Activated CD4-positive, alpha-beta memory T cell treated with anti-CD3 and anti-CD28 coated beads for 36 hours (primary cell): ENCODE measurements at regions not wholly inside any gene's neighbourhood (a gene's known extent, or its start where the extent isn't known, plus 50 kb on each side); places are given as distances from the start of the nearest gene placed in this dataset.

ENCODE experiments used
- CTCF ChIA-PET: fragments of 350-600 bp; sonication (Branson Sonifier 250); formaldehyde crosslinking; loops from one replicate; lab custom pipeline; 2021; ENCODE audit warnings: antibody characterized with exemption, inconsistent platforms; lab: Charles Lee
- POLR2A ChIA-PET: fragments of 350-600 bp; sonication (Branson Sonifier 250); formaldehyde crosslinking; loops from one replicate; lab custom pipeline; 2021; ENCODE audit warnings: antibody characterized with exemption; lab: Charles Lee
- DNase-seq: peaks from one replicate; pipeline ENCODE4 v3.0.0-alpha.2; 2020
- H3K27ac Mint-ChIP-seq: one replicate; pipeline ENCODE4 v1.8.0; 2021; ENCODE audit warnings: mixed read lengths
- H3K27me3 Mint-ChIP-seq: one replicate; pipeline ENCODE4 v1.8.0; 2021; ENCODE audit warnings: mixed read lengths
- H3K36me3 Mint-ChIP-seq: one replicate; pipeline ENCODE4 v1.8.0; 2021; ENCODE audit warnings: mixed read lengths
- H3K4me1 Mint-ChIP-seq: one replicate; pipeline ENCODE4 v1.8.0; 2021; ENCODE audit warnings: low read depth, mixed read lengths
- H3K4me3 Mint-ChIP-seq: one replicate; pipeline ENCODE4 v1.8.0; 2021; ENCODE audit warnings: mild to moderate bottlenecking, mixed read lengths
- H3K9me3 Mint-ChIP-seq: one replicate; pipeline ENCODE4 v1.8.0; 2021; ENCODE audit warnings: mixed read lengths
- intact Hi-C: fragments of 100-400 bp; cut with micrococcal nuclease; formaldehyde crosslinking; loops from one replicate; pipeline ENCODE4 v1.15.1; 2023

- no peak overlapping the region for H3K4me3 Mint-ChIP-seq
- peaks cover 3% of the 10 kb centered on the region for H3K4me1 Mint-ChIP-seq
Observed at GRCh38 chr7:21278944-21279343, 148.9 kb upstream of the SP4 start.

GRCh38 chr7:21281193-21281592 lies 146.7 kb upstream of the SP4 start:
- Mint-ChIP-seq H3K4me3 (no peak overlapping the region), H3K27me3 (no peaks in the 10 kb centered on the region), H3K4me1 (peaks cover 3% of the 10 kb centered on the region), H3K27ac (no peak overlapping the region), H3K36me3 (no peaks in the 10 kb centered on the region), H3K9me3 (no peaks in the 10 kb centered on the region)
- intact Hi-C loops, result no loop called here
- ChIA-PET POLR2A (no interaction called here), CTCF (interaction anchor here (0.7 kb wide), 1 partner anchor 417 kb away, joined by 3 read pairs; no protein-coding TSS in a partner anchor)
- DNase-seq, result no peak

More at GRCh38 chr7:21278944-21279343, 148.9 kb upstream of the SP4 start:
- ChIA-PET POLR2A (no interaction called here), CTCF (no interaction called here)
- intact Hi-C loops, result no loop called here
- Mint-ChIP-seq H3K36me3 (no peaks in the 10 kb centered on the region), H3K9me3 (no peaks in the 10 kb centered on the region), H3K27ac (no peak overlapping the region), H3K27me3 (no peaks in the 10 kb centered on the region)
- no peak for DNase-seq

GRCh38 chr7:21293771-21294170 lies 134.1 kb upstream of the SP4 start:
- Mint-ChIP-seq H3K9me3 (no peaks in the 10 kb centered on the region), H3K4me1 (no peaks in the 10 kb centered on the region), H3K27ac (no peak overlapping the region), H3K27me3 (no peaks in the 10 kb centered on the region), H3K36me3 (no peaks in the 10 kb centered on the region), H3K4me3 (no peak overlapping the region)
- intact Hi-C loops, result no loop called here
- ChIA-PET CTCF (no interaction called here), POLR2A (interaction anchor here (0.6 kb wide), 1 partner anchor 357 kb away, joined by 3 read pairs; no protein-coding TSS in a partner anchor)
- DNase-seq, result no peak

DNA sequence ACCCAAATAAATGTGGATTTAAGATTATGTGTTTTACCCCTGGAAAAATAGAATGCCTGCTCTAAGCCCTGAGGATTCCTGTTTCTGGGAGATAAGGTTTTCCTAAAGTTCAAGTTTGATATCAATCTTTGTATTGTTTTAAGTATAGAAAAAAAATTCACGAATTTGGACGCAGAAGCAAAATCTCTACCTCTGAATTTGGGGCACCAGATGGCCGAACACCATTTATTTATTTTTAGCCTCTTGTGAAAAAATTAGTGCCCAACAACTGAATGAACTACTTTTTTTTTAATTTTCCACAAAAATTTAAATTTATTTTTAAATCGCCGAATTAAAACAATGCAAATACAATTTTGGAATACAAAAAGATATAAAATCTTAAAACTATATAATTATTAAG lies 128.1 kb upstream of the SP4 start:
- no peak for DNase-seq
- no peak overlapping the region for H3K4me3 Mint-ChIP-seq
- no peaks in the 10 kb centered on the region for H3K27me3 Mint-ChIP-seq
- ChIA-PET POLR2A (no interaction called here), CTCF (no interaction called here)
- H3K27ac Mint-ChIP-seq, result no peak overlapping the region
- peaks cover 2% of the 10 kb centered on the region for H3K4me1 Mint-ChIP-seq
- no peaks in the 10 kb centered on the region for H3K9me3 Mint-ChIP-seq
- intact Hi-C loops, result no loop called here
- H3K36me3 Mint-ChIP-seq, result no peaks in the 10 kb centered on the region

DNA sequence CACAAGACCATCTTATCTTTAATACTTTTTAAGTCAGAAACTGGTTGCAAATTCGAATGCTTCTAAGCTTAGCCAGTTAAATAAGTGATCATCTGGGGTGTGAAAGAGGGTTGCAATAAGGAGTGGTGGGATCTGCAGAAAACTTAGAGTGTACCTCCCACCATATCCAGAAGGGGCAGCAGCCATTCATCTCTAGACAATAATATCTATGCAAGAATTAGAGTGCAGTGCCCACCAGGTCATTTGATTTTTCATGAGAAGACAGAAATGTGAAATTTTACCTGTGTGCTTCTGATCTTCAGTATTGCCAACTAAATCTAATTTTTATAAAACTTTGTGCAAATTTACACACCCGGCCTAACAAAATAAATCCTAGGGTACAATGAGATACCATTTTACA lies 127.2 kb upstream of the SP4 start:
- intact Hi-C loops, result no loop called here
- Mint-ChIP-seq H3K36me3 (no peaks in the 10 kb centered on the region), H3K4me1 (peaks cover 12% of the 10 kb centered on the region), H3K27ac (no peak overlapping the region), H3K9me3 (no peaks in the 10 kb centered on the region), H3K27me3 (no peaks in the 10 kb centered on the region), H3K4me3 (no peak overlapping the region)
- ChIA-PET POLR2A (no interaction called here), CTCF (interaction anchor here (1.1 kb wide), 1 partner anchor 84 kb away, joined by 3 read pairs; no protein-coding TSS in a partner anchor)
- DNase-seq, result no peak

DNA sequence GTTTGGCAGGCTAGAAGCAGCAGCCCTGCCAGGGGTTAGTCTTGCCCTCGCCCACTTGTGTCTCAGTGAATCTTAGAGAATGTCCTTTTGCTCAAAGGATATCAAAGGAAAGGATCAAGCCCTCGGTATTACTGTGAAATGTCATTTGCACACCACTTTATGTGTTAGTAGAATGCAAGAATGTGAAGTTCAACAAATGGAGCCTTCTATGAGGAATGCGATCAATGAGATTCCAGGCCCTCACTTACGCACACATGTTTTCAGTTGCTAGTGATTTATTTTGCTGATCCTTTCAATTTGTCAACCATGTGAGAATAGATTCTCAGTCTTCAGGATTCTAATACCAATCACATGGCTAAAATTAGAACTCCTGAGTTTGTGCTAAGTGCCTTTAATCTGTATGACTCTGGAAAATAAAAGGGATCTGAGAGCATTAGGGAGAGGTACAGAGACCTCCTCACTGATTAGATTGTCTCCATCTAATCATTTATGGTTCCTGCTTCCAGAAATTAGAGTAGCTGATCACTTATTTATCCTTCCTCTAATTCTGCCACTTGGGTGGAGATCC lies 123.0 kb upstream of the SP4 start:
- H3K27ac Mint-ChIP-seq, result no peak overlapping the region
- H3K36me3 Mint-ChIP-seq, result peaks cover 6% of the 10 kb centered on the region
- H3K9me3 Mint-ChIP-seq, result peaks cover 14% of the 10 kb centered on the region
- intact Hi-C loops, result loop anchor here (1.0 kb wide), 3 partner anchors 50 to 634 kb away; no protein-coding TSS in a partner anchor
- H3K27me3 Mint-ChIP-seq, result no peaks in the 10 kb centered on the region
- CTCF ChIA-PET, result no interaction called here
- no peak for DNase-seq
- no peak overlapping the region for H3K4me3 Mint-ChIP-seq
- POLR2A ChIA-PET, result interaction anchor here (1.0 kb wide), 1 partner anchor 34 kb away, joined by 6 read pairs; no protein-coding TSS in a partner anchor
- H3K4me1 Mint-ChIP-seq, result peaks cover 22% of the 10 kb centered on the region

DNA sequence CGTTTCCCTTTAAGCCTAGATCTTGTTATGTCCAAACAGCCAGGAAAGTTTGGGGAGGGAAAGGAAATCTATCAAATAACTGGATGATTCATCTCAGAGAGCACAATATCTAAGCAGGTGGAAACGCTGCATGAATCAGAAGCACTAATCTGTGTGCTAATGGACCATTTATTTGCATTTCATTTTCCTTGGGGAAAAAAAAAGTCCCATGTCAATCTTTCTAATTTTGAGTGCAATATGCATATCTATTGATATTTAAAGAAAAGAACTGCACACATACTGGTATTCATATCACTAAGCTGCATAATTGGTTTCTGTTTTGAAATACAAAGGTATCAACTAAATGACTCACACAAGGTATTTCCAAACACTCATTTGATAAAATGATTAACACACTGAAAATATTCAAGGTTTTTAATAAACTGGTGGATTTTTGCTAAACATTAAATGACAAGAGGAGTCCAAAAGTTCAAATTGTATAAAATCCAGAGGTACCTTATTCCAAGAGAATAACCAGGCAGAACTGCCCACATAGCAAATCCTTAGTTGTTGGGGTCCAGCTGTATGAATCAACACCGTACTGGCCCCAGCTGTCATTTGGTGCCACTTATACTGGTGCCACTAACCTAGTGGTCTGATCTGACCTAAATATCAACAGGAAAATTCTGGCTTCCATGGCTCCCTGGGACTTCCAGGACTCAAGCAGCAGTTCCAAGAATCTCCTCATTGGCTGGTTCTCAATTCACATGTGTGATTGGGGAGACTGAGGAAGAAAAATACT lies 122.2 kb upstream of the SP4 start:
- Mint-ChIP-seq H3K27me3 (no peaks in the 10 kb centered on the region), H3K27ac (no peak overlapping the region), H3K9me3 (peaks cover 14% of the 10 kb centered on the region), H3K4me1 (peaks cover 22% of the 10 kb centered on the region), H3K4me3 (no peak overlapping the region), H3K36me3 (peaks cover 6% of the 10 kb centered on the region)
- intact Hi-C loops, result loop anchor here (1.0 kb wide), 4 partner anchors 33 to 634 kb away; no protein-coding TSS in a partner anchor
- POLR2A ChIA-PET, result interaction anchor here (1.0 kb wide), 1 partner anchor 33 kb away, joined by 6 read pairs; no protein-coding TSS in a partner anchor
- CTCF ChIA-PET, result interaction anchor here (0.6 kb wide), 1 partner anchor 1524 kb away, joined by 3 read pairs; no protein-coding TSS in a partner anchor
- DNase-seq, result no peak

- DNase-seq, result no peak
- CTCF ChIA-PET, result no interaction called here
- Mint-ChIP-seq H3K4me1 (no peaks in the 10 kb centered on the region), H3K27ac (no peak overlapping the region), H3K27me3 (no peaks in the 10 kb centered on the region), H3K4me3 (no peak overlapping the region), H3K9me3 (peaks cover 12% of the 10 kb centered on the region), H3K36me3 (peaks cover 7% of the 10 kb centered on the region)
- POLR2A ChIA-PET, result no interaction called here
- intact Hi-C loops, result no loop called here
Observed at GRCh38 chr7:21314954-21315353, 112.9 kb upstream of the SP4 start.

DNA sequence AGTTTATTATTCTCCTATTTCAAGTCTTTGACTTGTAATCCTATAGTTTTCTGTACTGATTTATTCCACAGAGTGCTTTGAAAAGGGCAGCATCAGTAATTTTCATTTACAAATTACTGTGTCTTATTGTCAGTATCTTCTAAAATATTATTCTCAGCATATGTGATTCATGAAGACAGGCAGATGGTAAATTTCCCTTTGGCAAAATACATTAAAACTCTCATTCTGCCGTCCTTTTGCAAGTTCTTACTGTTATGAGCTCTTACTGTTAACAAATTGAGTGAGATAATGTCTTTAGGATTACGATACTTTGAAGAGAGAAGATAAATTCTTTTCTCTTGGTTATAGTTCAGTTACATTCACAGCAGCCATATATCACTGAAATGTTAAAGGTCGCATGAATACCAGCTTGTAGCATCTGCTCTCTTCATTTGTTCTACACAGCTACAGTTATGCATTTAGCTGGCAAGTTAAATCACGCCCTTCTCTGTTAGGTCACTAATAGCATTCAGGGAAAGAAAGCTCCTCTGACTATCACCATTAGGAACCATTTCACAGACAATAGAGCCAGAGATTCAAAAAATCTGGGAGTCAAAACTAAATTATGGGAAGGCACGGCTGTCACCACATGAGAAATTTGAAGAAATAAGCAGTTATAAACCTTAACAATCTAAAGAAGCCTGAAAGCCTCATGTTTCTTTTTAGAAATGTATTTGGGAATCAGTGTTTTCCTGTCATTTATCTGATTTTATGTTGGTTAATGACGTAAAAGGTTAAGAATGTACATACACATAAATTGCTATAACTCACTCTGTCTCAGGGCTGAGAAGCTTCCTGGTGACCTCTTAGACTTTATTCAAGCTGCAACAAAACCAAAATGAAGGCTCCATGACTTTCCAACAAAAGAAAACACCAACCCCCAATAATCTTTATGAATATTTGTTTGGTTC lies 109.6 kb upstream of the SP4 start:
- Mint-ChIP-seq H3K27me3 (no peaks in the 10 kb centered on the region), H3K9me3 (no peaks in the 10 kb centered on the region), H3K27ac (no peak overlapping the region), H3K36me3 (no peaks in the 10 kb centered on the region), H3K4me3 (no peak overlapping the region), H3K4me1 (no peaks in the 10 kb centered on the region)
- intact Hi-C loops, result no loop called here
- no peak for DNase-seq
- ChIA-PET CTCF (interaction anchor here (0.7 kb wide), 1 partner anchor 66 kb away, joined by 3 read pairs; no protein-coding TSS in a partner anchor), POLR2A (no interaction called here)

- no peak overlapping the region for H3K27ac Mint-ChIP-seq
- H3K4me3 Mint-ChIP-seq, result no peak overlapping the region
- no peaks in the 10 kb centered on the region for H3K4me1 Mint-ChIP-seq
- POLR2A ChIA-PET, result no interaction called here
- CTCF ChIA-PET, result no interaction called here
- no peak for DNase-seq
- no peaks in the 10 kb centered on the region for H3K36me3 Mint-ChIP-seq
- no peaks in the 10 kb centered on the region for H3K9me3 Mint-ChIP-seq
- intact Hi-C loops, result no loop called here
- H3K27me3 Mint-ChIP-seq, result no peaks in the 10 kb centered on the region
Observed at GRCh38 chr7:21318916-21319270, 109.0 kb upstream of the SP4 start.

DNA sequence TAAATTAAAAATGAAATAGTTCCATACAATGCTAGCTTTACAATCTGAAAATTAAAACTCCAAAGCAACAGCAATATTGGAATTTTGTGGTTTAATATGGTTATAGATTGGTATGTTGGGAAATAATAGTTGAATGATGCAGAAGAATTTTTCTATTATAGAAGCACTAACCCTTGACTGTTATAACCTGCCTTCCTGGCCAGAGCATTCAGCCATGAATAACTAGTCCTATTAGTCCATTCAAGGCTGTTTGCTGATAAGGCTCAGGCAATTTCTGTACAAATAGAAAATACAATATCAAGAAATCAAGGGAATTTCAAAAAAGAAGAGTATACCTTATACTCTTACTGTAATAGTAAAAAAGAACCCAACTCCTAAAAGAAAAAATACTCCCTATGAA lies 101.6 kb upstream of the SP4 start:
- Mint-ChIP-seq H3K4me1 (peaks cover 4% of the 10 kb centered on the region), H3K36me3 (peaks cover 4% of the 10 kb centered on the region), H3K27me3 (no peaks in the 10 kb centered on the region), H3K27ac (no peak overlapping the region), H3K9me3 (peaks cover 2% of the 10 kb centered on the region), H3K4me3 (no peak overlapping the region)
- POLR2A ChIA-PET, result no interaction called here
- CTCF ChIA-PET, result no interaction called here
- no peak for DNase-seq
- intact Hi-C loops, result no loop called here

GRCh38 chr7:21326921-21327320 lies 101.0 kb upstream of the SP4 start:
- intact Hi-C loops, result no loop called here
- ChIA-PET POLR2A (no interaction called here), CTCF (no interaction called here)
- Mint-ChIP-seq H3K36me3 (peaks cover 4% of the 10 kb centered on the region), H3K4me1 (peaks cover 4% of the 10 kb centered on the region), H3K9me3 (peaks cover 2% of the 10 kb centered on the region), H3K27me3 (no peaks in the 10 kb centered on the region), H3K27ac (no peak overlapping the region), H3K4me3 (no peak overlapping the region)
- no peak for DNase-seq
